Adrenal gland (tissue), 5 donors: ENCODE measurements at regions not wholly inside any gene's neighbourhood (a gene's known extent, or its start where the extent isn't known, plus 50 kb on each side); places are given as distances from the start of the nearest gene placed in this dataset.

Experiments used
- CTCF ChIP-seq, 6 experiments: fragments of 450-650 bp in 4 of 6; fragments of 200-600 bp in 2 of 6; sonication (generic) in 1 of 6; IDR thresholded peaks; 1 replicate in 5 of 6; 2 replicates in 1 of 6; pipeline versions ENCODE4 v1.5.1 to v1.8.0; 2016 to 2021; ENCODE audit warnings: antibody characterized with exemption in 6 of 6, mild to moderate bottlenecking in 2 of 6, moderate library complexity in 1 of 6
- POLR2A ChIP-seq, 2 donors: fragments of 450-650 bp; IDR thresholded peaks; one replicate each; pipeline ENCODE4 v1.6.1; 2017; ENCODE audit warnings: antibody characterized with exemption in 2 of 2, mild to moderate bottlenecking in 2 of 2, moderate library complexity in 1 of 2
- donor health status: DM: no; HTN: no; CAD: no.

- TF ChIP-seq POLR2A (IDR thresholded peaks at IDR 0.05) (no peak), CTCF (IDR thresholded peaks at IDR 0.05) (no peak)
Observed at GRCh38 chr11:29005401-29005980, 897.3 kb downstream of the METTL15 start.
